Calu3 (cell line): ENCODE measurements at regions not wholly inside any gene's neighbourhood (a gene's known extent, or its start where the extent isn't known, plus 50 kb on each side); places are given as distances from the start of the nearest gene placed in this dataset.

Experiments used
- BruUV-seq: library from RNA; stranded (reverse); fragments of 400-500 nt; replicated peaks from 2 replicates; lab custom pipeline; 2021; lab: Mats Ljungman, UMichigan
- CTCF ChIA-PET: fragments of 300-600 bp; sonication (Branson Sonifier 250); formaldehyde crosslinking; loops from one replicate; lab custom pipeline; 2022; ENCODE audit warnings: antibody characterized with exemption; lab: Charles Lee
- DNase-seq: peaks from one replicate; pipeline ENCODE4 v3.0.0; 2022
- H3K27ac Mint-ChIP-seq: one replicate; pipeline ENCODE4 v1.8.0; 2022; ENCODE audit warnings: mixed read lengths; ENCODE audit not compliant: unreplicated experiment
- H3K27me3 Mint-ChIP-seq: one replicate; pipeline ENCODE4 v1.8.0; 2022; ENCODE audit warnings: mixed read lengths; ENCODE audit not compliant: unreplicated experiment
- H3K36me3 Mint-ChIP-seq: one replicate; pipeline ENCODE4 v1.8.0; 2022; ENCODE audit warnings: mild to moderate bottlenecking, moderate library complexity, mixed read lengths; ENCODE audit not compliant: insufficient read depth, unreplicated experiment
- H3K4me1 Mint-ChIP-seq: one replicate; pipeline ENCODE4 v1.8.0; 2022; ENCODE audit warnings: mild to moderate bottlenecking, low read depth, mixed read lengths; ENCODE audit not compliant: unreplicated experiment
- H3K4me3 Mint-ChIP-seq: one replicate; pipeline ENCODE4 v1.8.0; 2022; ENCODE audit warnings: mild to moderate bottlenecking, low read depth, moderate library complexity, mixed read lengths; ENCODE audit not compliant: unreplicated experiment
- H3K9me3 Mint-ChIP-seq: one replicate; pipeline ENCODE4 v1.8.0; 2022; ENCODE audit warnings: low read depth, mixed read lengths; ENCODE audit not compliant: unreplicated experiment
- CTCF ChIP-seq: fragments of 200-600 bp; IDR thresholded peaks from one replicate; pipeline ENCODE4 v1.8.0; 2022; ENCODE audit warnings: antibody characterized with exemption; ENCODE audit not compliant: unreplicated experiment
- intact Hi-C: fragments of 100-400 bp; cut with micrococcal nuclease; formaldehyde crosslinking; loops from one replicate; pipeline ENCODE4 v1.10.0; 2022; ENCODE audit not compliant: unreplicated experiment

GRCh38 chr4:19262467-19262866 is 989.2 kb upstream of the SLIT2 start:
- H3K36me3 Mint-ChIP-seq = no peaks in the 10 kb centered on the region
- no peak for DNase-seq
- H3K4me3 Mint-ChIP-seq = no peak overlapping the region
- no peaks in the 10 kb centered on the region for H3K27me3 Mint-ChIP-seq
- peaks cover 2% of the 10 kb centered on the region for H3K9me3 Mint-ChIP-seq
- no peak for TF ChIP-seq CTCF
- H3K4me1 Mint-ChIP-seq = no peaks in the 10 kb centered on the region
- H3K27ac Mint-ChIP-seq = no peak overlapping the region
- BruUV-seq = no TSS peak
- intact Hi-C loops = no loop called here
- CTCF ChIA-PET = no interaction called here

GRCh38 chr4:19260346-19260745 is 991.4 kb upstream of the SLIT2 start:
- H3K9me3 Mint-ChIP-seq = peaks cover 2% of the 10 kb centered on the region
- no peaks in the 10 kb centered on the region for H3K36me3 Mint-ChIP-seq
- DNase-seq = no peak
- TF ChIP-seq CTCF = no peak
- BruUV-seq = no TSS peak
- intact Hi-C loops = no loop called here
- no peaks in the 10 kb centered on the region for H3K27me3 Mint-ChIP-seq
- H3K4me3 Mint-ChIP-seq = no peak overlapping the region
- H3K27ac Mint-ChIP-seq = no peak overlapping the region
- H3K4me1 Mint-ChIP-seq = no peaks in the 10 kb centered on the region
- CTCF ChIA-PET = no interaction called here

- BruUV-seq = no TSS peak
- CTCF ChIA-PET = no interaction called here
- no peak for DNase-seq
Observed at GRCh38 chr4:19259920-19260319, 991.8 kb upstream of the SLIT2 start.

GRCh38 chr4:19256823-19257222 is 994.9 kb upstream of the SLIT2 start:
- H3K4me3 Mint-ChIP-seq = no peak overlapping the region
- DNase-seq = no peak
- no peaks in the 10 kb centered on the region for H3K4me1 Mint-ChIP-seq
- no peak overlapping the region for H3K27ac Mint-ChIP-seq
- CTCF ChIA-PET = interaction anchor here (0.6 kb wide), 1 partner anchor 28 kb away, joined by 4 read pairs; no protein-coding TSS in a partner anchor
- H3K36me3 Mint-ChIP-seq = no peaks in the 10 kb centered on the region
- no peaks in the 10 kb centered on the region for H3K27me3 Mint-ChIP-seq
- intact Hi-C loops = no loop called here
- BruUV-seq = no TSS peak
- no peaks in the 10 kb centered on the region for H3K9me3 Mint-ChIP-seq
- no peak for TF ChIP-seq CTCF

More at GRCh38 chr4:19259920-19260319, 991.8 kb upstream of the SLIT2 start:
- Mint-ChIP-seq H3K4me3 (no peak overlapping the region), H3K9me3 (peaks cover 2% of the 10 kb centered on the region), H3K27me3 (no peaks in the 10 kb centered on the region), H3K4me1 (no peaks in the 10 kb centered on the region), H3K36me3 (no peaks in the 10 kb centered on the region), H3K27ac (no peak overlapping the region)
- TF ChIP-seq CTCF = no peak
- intact Hi-C loops = no loop called here
